Spleen (tissue), 11 donors: ENCODE measurements at regions not wholly inside any gene's neighbourhood (a gene's known extent, or its start where the extent isn't known, plus 50 kb on each side); places are given as distances from the start of the nearest gene placed in this dataset.

ENCODE experiments used
- DNase-seq: peaks from one replicate; pipeline ENCODE4 v3.0.0-alpha.2; 2020
- H3K27ac ChIP-seq, 8 donors: fragments of 200-600 bp; sonication (generic) in 7 of 8; 1 replicate in 4 of 8; 2 replicates in 4 of 8; pipeline versions ENCODE4 v1.5.0 to v1.8.0; 2016 to 2021; ENCODE audit warnings: inconsistent platforms in 4 of 8, mild to moderate bottlenecking in 4 of 8, moderate library complexity in 1 of 8
- H3K27me3 ChIP-seq, 7 donors: fragments of 200-600 bp; sonication (generic) in 6 of 7; replicated peaks in 1 of 7; 1 replicate in 4 of 7; 2 replicates in 3 of 7; pipeline versions ENCODE4 v1.5.0 to v1.8.0; 2016 to 2021; ENCODE audit warnings: inconsistent platforms in 3 of 7, mild to moderate bottlenecking in 1 of 7
- H3K36me3 ChIP-seq, 6 donors: fragments of 200-600 bp; sonication (generic) in 5 of 6; 1 replicate in 4 of 6; 2 replicates in 2 of 6; pipeline versions ENCODE4 v1.5.0 to v1.8.0; 2016 to 2021; ENCODE audit warnings: inconsistent platforms in 2 of 6
- H3K4me1 ChIP-seq, 6 donors: fragments of 200-600 bp; sonication (generic) in 5 of 6; 1 replicate in 3 of 6; 2 replicates in 3 of 6; pipeline versions ENCODE4 v1.5.0 to v1.8.0; 2016 to 2021; ENCODE audit warnings: inconsistent platforms in 3 of 6
- H3K4me3 ChIP-seq, 8 donors: fragments of 200-600 bp; sonication (generic) in 7 of 8; 1 replicate in 4 of 8; 2 replicates in 4 of 8; pipeline versions ENCODE4 v1.5.0 to v1.8.0; 2016 to 2021; ENCODE audit warnings: inconsistent platforms in 4 of 8, mild to moderate bottlenecking in 4 of 8, moderate library complexity in 2 of 8
- H3K9me3 ChIP-seq, 8 donors: fragments of 200-600 bp; sonication (generic) in 7 of 8; 1 replicate in 4 of 8; 2 replicates in 4 of 8; pipeline versions ENCODE4 v1.5.0 to v1.8.0; 2016 to 2021; ENCODE audit warnings: inconsistent platforms in 4 of 8
- CTCF ChIP-seq, 11 experiments: fragments of 200-600 bp in 7 of 11; fragments of 450-650 bp in 4 of 11; sonication (generic) in 4 of 11; IDR thresholded peaks in 8 of 11; conservative IDR thresholded peaks in 3 of 11; 1 replicate in 7 of 11; 2 replicates in 4 of 11; pipeline versions ENCODE4 v1.4.0 to v1.8.0; 2016 to 2021; ENCODE audit warnings: antibody characterized with exemption in 11 of 11, inconsistent platforms in 4 of 11, mild to moderate bottlenecking in 1 of 11
- POLR2A ChIP-seq, 3 donors: fragments of 450-650 bp; IDR thresholded peaks; one replicate each; pipeline ENCODE4 v1.5.1; 2017; ENCODE audit warnings: antibody characterized with exemption in 3 of 3, mild to moderate bottlenecking in 1 of 3
- POLR2AphosphoS5 ChIP-seq, 3 donors: sonication (generic); formaldehyde crosslinking; IDR thresholded peaks; one replicate each; pipeline ENCODE4 v1.5.1; 2017; ENCODE audit warnings: antibody characterized with exemption in 3 of 3
- WGBS, 5 donors: extraction: QIAGEN DNeasy Blood & Tissue Kit in 3 of 5; methylation state at CpG; one replicate each; pipeline versions ENCODE4 v1.1.5 to v1.1.7; 2013 to 2018; 5-methylcytosine and 5-hydroxymethylcytosine counted together
- intact Hi-C: fragments of 100-400 bp; cut with DNase I; formaldehyde crosslinking; loops from one replicate; pipeline ENCODE4 v1.15.0; 2023; ENCODE audit warnings: low total_unique reads
- donor health status: healthy with polysubstance abuse.
- donor health status: DM: no; HTN: no; CAD: no; lungs with moderate emphysema.
- donor health status: DM: no; HTN: no; CAD: no.
- donor health status: Bipolar disorder and iron deficiency.
- donor health status: healthy.
- donor health status: DM: no; HTN: no; CAD: no.
- donor health status: DM: yes; HTN: yes; CAD: no.

GRCh38 chr1:73756817-73757216 lies 441.2 kb downstream of the LRRIQ3 start:
- H3K27ac ChIP-seq = no peak overlapping the region

GRCh38 chr1:73755649-73756048 lies 442.3 kb downstream of the LRRIQ3 start:
- WGBS, 5 donors = 68 to 76% (median 72%) methylated on average over 2 of the region's 2 CpGs
- no peaks in the 10 kb centered on the region for H3K9me3 ChIP-seq
- H3K36me3 ChIP-seq = no peaks in the 10 kb centered on the region
- no peaks in the 10 kb centered on the region for H3K4me1 ChIP-seq
- no peaks in the 10 kb centered on the region for H3K27me3 ChIP-seq
- no peak for DNase-seq
- H3K27ac ChIP-seq = no peak overlapping the region
- H3K4me3 ChIP-seq = no peak overlapping the region
- intact Hi-C loops = no loop called here
- TF ChIP-seq CTCF (IDR thresholded peaks at IDR 0.05 in 8 of 11, conservative IDR thresholded peaks at IDR 0.05 in 3 of 11) = no peak
- TF ChIP-seq POLR2A (IDR thresholded peaks at IDR 0.05) = no peak
- TF ChIP-seq POLR2AphosphoS5 (IDR thresholded peaks at IDR 0.05) = no peak

More at GRCh38 chr1:73756817-73757216, 441.2 kb downstream of the LRRIQ3 start:
- Histone ChIP-seq H3K4me1 (no peaks in the 10 kb centered on the region), H3K36me3 (no peaks in the 10 kb centered on the region), H3K4me3 (no peak overlapping the region), H3K27me3 (no peaks in the 10 kb centered on the region), H3K9me3 (no peaks in the 10 kb centered on the region)
- TF ChIP-seq POLR2A (IDR thresholded peaks at IDR 0.05) (no peak), POLR2AphosphoS5 (IDR thresholded peaks at IDR 0.05) (no peak), CTCF (IDR thresholded peaks at IDR 0.05 in 8 of 11, conservative IDR thresholded peaks at IDR 0.05 in 3 of 11) (no peak)
- no peak for DNase-seq
- WGBS, 5 donors = 64 to 85% (median 71%) methylated on average over 2 of the region's 2 CpGs
- intact Hi-C loops = no loop called here

- intact Hi-C loops = no loop called here
- Histone ChIP-seq H3K27ac (no peak overlapping the region), H3K36me3 (no peaks in the 10 kb centered on the region), H3K4me3 (no peak overlapping the region), H3K27me3 (no peaks in the 10 kb centered on the region), H3K4me1 (no peaks in the 10 kb centered on the region), H3K9me3 (peaks cover 0 to 16% (median 11%) of the 10 kb centered on the region in 8 donors)
- no peak for TF ChIP-seq POLR2A (IDR thresholded peaks at IDR 0.05)
- TF ChIP-seq CTCF (IDR thresholded peaks at IDR 0.05 in 8 of 11, conservative IDR thresholded peaks at IDR 0.05 in 3 of 11) = no peak
- no peak for TF ChIP-seq POLR2AphosphoS5 (IDR thresholded peaks at IDR 0.05)
- DNase-seq = no peak
Measured at GRCh38 chr1:73749996-73750395, 448.0 kb downstream of the LRRIQ3 start.

GRCh38 chr1:73744985-73745384 lies 453.0 kb downstream of the LRRIQ3 start:
- no peaks in the 10 kb centered on the region for H3K4me1 ChIP-seq
- peaks cover 0 to 49% (median 32%) of the 10 kb centered on the region in 8 donors for H3K9me3 ChIP-seq
- no peak overlapping the region for H3K27ac ChIP-seq
- H3K27me3 ChIP-seq = no peaks in the 10 kb centered on the region
- no peak overlapping the region for H3K4me3 ChIP-seq
- intact Hi-C loops = no loop called here
- no peak for DNase-seq
- H3K36me3 ChIP-seq = no peaks in the 10 kb centered on the region
- TF ChIP-seq POLR2A (IDR thresholded peaks at IDR 0.05) (no peak), POLR2AphosphoS5 (IDR thresholded peaks at IDR 0.05) (no peak), CTCF (IDR thresholded peaks at IDR 0.05 in 8 of 11, conservative IDR thresholded peaks at IDR 0.05 in 3 of 11) (no peak)
